T-helper 2 cell (primary cell): ENCODE measurements at regions not wholly inside any gene's neighbourhood (a gene's known extent, or its start where the extent isn't known, plus 50 kb on each side); places are given as distances from the start of the nearest gene placed in this dataset.

Source experiments
- DNase-seq, 5 experiments: peaks; one replicate each; pipeline versions ENCODE4 v3.0.0 to v3.0.0-alpha.2; 2012 to 2022

DNA sequence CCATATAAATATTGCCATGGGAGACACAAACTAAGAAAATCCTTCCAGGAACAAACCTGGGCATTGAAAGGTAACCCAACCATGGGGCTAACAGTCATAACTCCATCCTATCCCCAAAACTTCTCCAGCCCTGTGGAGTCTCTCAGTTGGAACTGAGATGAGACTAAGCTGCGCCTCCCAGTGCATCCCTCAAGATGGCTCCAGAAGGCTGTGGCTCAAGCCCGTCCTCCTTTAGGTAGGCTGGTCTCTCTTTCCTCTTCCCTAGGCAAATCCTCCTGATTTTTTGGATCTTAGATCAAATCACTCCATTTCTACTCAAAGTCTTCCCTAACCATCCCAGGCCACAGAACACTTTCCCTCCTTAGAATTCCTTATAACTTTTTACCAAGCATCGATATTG, 364.3 kb upstream of the CCDC196 start:
- DNase-seq, result no peak

DNA sequence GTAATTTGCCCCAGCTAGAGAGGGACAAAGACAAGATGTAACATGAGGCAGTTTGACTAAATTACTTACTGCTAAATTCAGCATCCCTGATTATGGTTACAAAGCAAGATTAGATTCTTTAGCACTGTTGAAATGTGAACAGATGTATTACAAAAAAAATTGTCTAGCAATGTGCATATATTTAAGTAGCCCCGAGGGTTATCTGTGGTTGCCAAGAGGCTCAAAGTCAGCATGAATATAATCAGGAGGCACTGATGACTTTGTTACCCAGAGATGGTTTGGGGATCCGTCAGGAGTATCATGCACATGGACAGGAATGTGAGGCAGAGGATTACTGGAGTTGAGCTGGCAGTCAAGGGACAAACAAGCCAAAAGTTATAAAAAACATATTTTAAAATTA, 356.9 kb upstream of the CCDC196 start:
- no peak for DNase-seq

DNA sequence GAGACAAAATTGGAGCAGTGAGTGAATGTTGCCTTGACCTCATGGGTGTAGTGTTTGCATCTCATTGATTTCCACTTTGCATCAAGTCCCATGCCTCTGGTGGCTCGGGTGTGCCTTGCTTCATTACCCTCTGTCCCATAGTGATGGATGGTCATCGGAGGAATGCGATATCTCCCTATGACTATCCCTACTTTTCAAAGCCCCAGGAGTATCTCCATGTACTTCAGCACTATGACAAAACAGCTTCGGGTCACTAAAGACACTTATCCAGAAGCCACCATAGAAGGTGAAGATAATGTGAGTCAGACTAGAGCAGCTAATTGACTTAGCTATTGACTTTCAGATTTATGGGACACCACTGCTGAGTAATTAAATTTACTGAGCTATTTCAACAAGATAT, 355.1 kb upstream of the CCDC196 start:
- no peak for DNase-seq

DNA sequence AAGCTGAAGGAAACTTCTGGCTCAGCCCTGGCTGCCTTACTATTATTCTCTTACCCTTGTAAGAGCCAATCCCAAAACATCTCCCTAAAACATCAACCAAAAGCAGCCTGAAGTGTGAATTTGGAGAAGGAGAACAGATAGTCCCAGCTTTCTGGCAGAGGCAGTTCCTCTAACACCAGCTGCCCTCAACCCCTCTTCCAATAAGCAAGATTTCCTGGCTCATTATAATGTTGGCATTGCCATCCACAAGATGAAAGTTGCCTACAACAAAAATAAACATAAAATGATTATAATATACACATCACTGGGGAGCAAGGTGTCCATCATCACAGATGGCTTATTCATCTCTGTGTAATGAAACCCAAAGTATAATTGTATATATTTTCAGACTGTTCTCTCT, 352.5 kb upstream of the CCDC196 start:
- DNase-seq, result no peak

DNA sequence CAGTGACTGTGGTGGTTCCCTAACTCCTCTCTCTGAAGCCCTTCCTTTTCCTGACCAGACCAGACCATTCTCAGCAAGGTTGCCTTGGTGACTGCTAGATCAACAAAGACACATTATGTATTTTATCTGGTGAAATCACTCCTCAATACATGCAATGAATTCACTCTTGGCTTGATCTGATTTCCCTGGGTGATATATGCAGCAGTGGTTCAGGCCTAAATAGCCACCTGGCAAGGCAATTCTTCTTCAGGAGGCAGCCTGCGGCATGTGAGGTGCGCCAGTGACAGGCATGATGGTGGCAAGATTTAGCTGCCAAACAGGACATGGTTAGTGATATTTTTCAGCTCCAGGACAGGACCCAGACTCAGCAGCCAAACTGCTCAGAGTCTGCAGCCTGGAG, 350.3 kb upstream of the CCDC196 start:
- DNase-seq, result no peak

DNA sequence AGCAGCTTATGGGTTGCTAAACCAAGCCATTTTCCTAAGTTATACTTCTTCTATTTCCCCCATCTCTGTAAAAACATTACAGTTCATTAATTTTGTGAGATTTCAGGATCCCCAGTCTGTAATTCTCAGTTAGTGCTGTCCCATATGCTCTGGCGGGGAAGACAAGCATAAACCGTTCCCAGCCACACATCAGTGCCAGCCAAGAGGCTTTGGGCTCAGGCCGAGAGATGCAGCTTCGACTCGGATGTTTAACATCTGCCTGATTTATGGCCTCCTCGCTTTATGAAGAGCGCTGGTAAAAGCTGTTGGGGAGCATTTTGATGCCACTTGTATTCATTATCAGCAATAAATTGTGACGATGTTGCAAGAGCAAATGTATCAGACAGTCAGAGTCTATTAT, 349.1 kb upstream of the CCDC196 start:
- no peak for DNase-seq

DNA sequence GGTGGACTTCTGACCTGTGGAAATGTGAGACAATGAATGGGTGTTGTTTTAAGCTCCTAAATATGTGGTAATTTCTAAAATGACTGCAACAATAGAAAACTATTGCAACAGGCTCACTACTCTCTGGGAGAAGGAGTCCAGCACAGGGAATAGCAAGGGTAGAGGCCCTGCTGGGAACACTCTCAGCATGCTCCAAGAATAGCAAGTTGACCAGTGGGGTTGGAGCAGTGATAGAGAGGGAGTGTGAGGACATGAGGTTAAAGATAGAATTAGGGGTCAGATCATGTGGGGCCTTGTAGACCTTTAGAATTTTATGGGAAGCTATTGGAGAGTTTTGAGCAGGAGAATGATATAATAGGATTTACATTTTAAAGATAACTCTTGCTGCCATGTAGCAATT, 346.7 kb upstream of the CCDC196 start:
- DNase-seq, result no peak

DNA sequence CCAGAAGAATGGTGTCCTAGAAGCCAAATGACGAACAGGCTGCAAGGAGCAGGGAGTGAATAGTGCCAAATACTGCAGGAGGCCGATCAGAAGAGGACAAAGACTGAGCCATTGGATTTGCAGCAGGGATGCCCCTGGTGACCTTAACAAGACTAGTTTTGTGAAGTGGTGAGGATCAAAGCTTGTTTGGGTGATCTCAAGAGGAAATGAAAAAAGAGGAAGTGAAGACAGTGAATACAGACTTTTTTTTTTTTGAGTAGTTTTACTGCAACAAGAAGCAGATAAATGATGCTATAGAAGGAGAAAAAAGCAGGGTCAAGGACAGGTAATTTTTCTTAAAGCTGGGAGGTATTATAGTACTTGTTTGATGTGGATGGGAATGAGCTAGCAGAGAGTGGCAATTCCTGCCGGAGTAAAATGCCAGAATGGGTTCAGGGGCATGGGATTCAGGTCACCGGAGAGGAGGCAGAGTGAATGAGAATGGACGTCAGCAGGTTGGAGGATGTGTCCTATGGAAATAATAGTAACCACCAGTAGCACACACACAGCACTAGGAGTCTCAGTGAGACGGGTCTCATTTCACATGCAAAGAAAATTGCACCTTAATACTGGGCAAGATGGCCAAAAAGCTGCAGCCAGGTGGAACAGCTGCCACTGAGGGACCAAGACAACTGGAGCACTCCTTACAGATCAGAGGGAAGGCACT, 345.8 kb upstream of the CCDC196 start:
- DNase-seq, result no peak

DNA sequence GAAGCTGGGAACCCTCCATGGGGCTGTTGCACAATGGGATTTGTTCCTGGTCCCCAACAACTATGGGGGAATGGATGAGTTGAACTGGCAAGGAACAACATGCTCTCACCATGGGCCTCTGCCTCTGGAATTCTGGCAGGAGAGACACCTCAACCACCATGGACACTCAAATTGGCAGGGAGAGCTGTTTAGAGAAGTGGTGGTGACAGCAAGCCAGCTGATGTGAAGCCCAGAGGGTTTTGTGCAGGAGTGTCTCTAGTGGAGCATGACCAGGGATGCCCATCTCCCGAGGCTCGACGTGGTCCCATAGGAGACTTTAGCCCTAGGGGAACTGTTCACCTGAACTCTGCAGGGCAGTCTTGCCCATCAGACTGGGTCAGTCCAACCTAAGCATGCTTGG, 345.2 kb upstream of the CCDC196 start:
- DNase-seq, result no peak

DNA sequence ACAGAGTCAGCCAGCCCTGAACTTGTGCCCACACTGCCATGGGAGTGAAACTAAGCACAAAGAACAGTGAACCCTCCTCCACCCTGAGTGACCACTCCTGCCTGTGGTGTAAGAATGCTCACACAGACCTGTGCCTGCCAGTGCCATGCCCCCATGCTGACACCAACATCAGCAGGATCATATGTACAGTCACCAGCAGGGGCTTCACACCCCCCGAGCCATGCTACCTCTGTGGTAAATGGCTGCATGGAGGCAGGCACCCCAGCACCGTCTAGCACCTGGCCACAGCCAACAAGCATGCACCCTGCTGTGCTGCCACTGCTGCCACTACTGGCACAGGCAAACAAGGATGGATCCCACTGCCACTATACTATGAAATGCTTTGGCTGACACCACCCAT, 344.4 kb upstream of the CCDC196 start:
- no peak for DNase-seq

DNA sequence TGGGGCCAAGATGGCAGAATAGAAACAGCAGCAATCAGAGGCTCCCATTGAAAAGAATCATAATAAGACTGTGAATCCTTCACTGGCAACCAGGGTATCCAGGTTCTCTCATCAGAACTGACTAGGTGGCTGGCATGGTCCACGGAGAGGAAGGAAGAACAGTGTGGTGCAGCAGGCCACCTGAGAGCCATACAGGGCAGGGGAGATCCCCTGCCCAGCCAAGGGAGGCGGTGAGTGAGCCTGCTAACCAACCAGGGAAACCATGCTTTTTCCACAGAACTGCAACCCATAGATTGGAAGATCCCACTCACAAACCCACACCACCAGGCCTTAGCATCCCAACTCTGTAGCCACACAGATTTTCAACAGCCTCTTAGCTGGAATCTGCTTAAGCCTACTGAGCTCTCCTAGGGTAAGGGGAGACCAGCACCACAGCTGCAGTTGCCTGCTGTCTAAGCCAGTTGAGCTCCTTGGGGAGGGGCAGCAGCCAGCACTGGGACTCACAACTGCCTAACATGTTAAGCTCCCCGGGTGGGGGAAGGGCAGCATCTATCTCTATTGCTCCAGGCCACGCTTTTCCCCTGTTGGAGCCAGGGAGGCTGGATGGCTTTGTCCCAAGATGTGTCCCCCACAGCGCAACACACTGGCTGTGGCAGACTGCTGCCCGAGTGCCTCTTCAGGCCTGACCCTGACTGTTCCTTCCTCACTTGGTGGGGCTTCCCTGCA, 342.6 kb upstream of the CCDC196 start:
- DNase-seq, result no peak

DNA sequence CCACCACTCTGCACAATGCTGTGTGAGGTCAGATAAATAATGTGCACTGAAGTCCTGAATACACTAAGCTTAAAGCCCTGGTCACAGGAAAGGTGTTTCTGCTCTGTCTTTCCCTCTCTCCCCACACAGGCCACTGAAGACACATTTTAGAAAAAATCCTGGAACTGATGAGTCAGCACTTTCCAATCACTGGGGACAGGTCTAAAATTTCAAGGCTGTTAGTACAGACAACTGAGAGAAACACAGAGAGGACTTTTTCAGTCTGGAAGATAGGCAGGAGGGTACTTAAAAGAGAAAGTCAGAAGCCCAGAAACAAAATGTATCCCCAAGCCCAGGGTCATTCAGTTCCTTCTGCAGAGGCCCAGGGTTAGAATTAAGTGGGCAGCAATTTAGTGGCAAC, 333.9 kb upstream of the CCDC196 start:
- DNase-seq, result no peak

DNA sequence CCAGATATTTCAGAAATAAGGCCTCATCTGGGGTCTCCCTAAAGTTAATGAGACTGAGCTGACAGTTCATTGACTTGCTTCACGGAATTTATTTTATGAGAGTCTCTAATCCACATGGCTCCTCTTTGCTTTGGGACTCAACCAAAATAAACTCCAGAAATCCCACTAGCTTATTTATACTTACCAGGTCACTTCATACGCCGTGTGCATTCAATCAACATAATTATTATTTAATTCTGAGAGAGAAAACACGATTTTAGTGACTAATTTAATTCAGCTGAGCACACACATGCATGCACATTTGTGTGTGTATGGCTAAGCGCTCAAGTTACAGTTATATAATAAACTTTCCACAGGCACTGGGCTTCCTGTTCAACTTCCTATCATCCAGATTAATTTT, 333.4 kb upstream of the CCDC196 start:
- no peak for DNase-seq

DNA sequence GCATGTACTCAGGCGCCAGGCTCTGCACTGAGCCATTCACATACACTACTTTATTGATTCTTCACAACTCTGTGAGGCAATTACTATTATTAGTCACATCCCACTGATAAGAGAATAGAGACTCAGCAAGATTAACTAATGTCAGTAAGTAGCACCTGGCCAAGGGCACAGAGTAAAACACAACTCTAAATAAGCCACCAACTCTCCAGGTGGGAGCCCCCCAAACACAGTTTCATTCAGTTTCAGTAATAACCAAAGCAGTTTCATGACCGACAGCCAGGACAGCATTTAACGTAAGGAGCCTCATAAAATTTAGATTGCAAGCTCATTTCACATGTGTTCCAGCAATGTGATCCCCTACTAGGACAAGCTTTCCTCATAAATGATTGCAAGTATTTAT, 323.1 kb upstream of the CCDC196 start:
- DNase-seq, result no peak

DNA sequence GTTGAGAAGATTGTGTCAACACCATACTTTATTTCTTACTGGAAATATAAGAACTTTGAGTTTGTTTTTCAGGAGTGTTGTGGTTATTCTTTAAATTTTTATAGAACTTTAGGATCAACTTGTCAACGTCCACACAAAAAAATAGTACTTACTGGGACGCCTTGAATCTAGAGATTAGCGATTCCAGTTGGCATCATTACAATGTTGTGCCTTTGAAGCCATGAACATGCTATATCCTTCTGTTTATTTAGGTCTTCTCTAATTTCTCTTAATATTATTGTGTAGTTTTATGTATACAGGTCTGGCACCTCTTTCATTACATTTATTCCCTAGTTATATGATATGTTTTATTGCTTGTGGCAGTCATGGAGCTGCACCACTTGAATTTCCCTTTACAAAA, 320.8 kb upstream of the CCDC196 start:
- no peak for DNase-seq

DNA sequence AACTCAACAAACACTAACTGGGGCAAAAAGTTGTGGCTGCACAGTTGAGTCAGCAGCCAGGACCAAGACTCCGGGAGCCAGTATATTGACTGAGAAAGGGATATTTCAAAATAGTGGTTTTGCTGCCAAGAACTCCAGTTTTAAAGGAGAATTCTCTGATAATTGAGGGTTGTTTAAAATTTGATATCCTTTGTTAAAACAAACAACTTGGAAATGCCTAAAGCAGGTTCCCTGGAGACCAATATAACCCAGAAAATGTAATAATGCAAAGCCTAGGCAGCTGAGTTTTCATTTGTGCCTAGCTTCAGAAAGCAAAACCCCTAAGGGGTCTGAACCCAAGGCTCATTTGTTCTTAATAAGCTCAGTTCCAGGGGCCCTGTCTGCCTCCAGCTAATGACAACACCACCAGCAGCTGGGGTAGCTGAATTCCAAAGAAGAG, 311.7 kb upstream of the CCDC196 start:
- DNase-seq, result no peak

DNA sequence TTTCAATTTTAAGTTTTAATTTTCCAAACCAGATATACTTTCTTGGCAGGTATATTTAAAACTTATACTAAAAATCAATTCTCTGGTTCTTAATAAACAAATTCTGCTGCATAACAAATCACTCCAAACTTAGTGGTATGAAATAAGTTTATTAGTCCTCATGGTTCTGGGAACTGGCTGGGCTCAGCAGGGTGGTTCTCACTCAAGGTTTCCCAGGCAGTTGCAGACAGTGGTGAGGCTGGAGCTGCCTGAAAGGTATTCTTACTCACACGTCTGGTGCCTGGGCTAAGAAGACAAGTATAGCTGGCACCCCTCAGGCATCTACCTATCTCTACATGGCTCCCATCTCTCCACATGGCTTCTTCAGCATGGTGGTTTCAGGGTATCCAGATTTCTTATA, 308.2 kb upstream of the CCDC196 start:
- no peak for DNase-seq

DNA sequence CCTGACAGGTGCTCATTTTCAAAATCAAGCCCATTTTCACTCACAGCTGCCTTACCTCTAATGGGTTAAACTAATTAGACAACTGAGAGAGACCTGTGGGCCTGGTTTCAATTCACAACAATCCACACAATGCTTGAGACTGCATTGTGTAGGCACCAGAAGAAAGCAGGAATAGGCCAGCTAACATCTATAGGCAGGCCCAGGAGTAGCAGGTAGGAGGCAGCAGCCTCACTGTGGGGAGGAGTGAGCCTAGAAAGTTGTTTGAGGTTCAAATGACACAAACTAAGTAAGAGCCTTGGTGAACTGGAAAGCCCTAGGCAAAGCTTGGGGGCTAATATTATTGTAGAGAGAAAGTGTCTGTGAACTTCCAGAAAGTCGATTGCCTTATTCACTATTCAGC, 289.5 kb upstream of the CCDC196 start:
- DNase-seq, result no peak

DNA sequence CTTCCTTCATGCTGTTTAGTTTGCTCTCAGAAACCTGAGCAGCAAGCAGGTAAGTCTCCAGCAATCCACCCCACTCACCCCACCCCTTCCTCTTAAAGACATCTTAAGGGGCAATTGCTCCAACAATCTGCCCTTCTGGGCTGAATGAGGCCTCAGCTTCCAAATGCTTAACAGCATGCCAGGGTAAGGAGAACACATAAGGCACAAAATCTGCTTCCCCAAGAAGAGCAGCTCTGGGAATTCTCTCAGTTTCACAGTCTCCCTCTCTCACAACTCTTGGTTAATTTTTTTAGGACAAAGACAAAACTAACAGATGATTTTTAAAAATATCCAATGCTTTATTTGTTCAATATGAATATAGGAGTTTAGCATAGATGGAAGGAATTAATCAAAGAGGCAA, 288.9 kb upstream of the CCDC196 start:
- no peak for DNase-seq

DNA sequence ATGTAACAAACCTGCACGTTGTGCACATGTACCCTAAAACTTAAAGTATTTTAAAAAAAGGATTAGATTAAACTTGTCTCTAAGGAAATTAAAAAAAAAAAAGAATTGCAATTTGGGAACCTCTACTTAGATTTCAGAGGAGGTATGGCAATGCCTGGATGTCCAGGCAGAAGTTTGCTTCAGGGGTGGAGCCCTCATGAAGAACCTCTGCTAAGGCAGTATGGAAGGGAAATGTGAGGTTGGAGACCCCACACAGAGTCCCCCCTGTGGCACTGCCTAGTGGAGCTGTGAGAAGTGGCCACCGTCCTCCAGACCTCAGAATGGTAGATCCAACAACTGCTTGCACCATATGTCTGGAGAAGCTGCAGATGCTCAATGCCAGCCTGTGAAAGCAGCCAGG, 279.6 kb upstream of the CCDC196 start:
- no peak for DNase-seq

DNA sequence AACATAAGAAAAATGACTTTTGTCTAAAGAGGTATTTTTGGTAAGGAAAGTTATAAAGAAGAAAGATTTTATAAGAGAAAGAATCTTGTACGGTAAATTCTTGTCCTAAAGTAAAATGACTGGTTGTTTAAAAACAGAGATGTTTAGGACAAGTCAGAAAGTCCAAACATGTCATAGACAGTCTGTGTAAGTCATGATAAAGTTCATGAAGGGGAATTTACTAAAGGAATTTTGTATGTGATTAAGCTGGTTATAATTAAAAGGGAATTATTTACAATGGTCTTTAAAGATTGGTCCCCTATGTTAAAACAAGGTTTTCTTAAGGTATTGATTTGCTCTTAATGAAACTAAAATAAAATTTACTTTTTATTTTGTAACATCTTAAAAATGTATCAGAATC, 269.4 kb upstream of the CCDC196 start:
- DNase-seq, result no peak

DNA sequence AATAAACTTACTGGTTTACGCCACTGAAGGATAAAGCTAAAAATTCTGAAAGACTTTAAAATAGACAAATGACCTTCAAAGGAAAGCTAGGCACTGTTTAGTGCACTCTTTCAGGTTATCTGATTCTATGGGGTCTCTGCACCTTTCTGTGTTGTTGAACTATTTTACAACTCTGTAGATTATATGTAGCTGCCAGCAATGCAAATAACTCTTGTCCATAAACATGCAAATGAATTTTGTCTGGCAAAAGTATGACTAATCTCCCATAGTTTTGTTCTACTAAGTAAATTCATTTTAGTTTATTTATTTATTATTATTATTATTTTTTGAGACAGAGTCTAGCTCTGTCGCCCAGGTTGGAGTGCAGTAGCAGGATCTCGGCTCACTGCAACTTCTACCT, 266.3 kb upstream of the CCDC196 start:
- DNase-seq, result no peak

DNA sequence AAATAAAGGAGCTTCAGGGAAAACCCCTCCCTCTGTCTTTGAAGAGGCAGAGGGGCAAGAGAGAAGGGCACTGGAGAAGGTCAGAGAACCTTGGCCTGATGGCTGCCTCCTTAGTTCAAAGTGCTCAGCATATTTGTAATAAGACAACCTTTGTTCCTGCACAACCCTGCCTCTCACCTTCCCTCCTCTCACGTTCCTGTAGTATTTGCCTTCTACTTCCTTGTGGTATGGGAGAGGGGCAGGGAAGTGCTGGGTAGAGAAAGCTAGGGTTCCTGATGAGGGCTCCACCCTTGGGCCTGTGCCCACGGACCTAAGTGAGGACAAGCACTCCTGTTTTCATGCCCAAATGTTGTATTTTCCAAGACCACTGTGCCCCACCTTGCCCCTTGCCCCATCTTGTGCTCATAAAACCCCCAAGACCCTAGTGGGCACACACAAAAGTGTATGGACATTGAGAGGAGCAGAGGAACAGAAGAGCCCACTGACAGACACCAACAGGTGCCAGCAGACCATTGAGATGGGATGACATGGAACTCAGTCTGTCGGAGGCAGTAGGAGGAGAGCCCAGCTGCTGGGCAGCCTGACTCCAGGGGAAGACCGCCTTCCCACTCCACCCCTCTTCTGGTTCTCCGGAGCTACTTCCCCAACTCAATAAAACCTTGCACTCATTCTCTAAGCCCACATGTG, 261.5 kb upstream of the CCDC196 start:
- DNase-seq, result no peak

DNA sequence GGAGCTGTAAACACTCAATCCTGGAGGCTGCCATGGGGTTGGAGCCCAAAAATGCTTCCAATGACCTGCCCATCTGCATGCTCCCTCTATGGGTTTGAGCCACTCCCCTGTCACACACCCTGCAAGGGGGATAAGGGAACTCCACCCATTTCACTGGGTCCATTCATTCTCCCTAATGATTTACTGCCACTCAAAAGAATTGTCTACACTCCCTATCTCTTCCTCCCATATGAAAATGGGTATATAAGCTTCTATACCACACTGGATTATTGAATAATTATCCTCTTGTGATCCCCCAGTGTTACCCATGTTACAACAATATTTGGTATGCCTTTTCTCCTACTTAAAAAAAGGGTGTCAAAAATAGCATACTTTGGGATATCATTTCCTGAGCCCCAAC, 260.8 kb upstream of the CCDC196 start:
- no peak for DNase-seq
